ENCODE measurements at regions not wholly inside any gene's neighbourhood (a gene's known extent, or its start where the extent isn't known, plus 50 kb on each side); places are given as distances from the start of the nearest gene placed in this dataset.

DNA sequence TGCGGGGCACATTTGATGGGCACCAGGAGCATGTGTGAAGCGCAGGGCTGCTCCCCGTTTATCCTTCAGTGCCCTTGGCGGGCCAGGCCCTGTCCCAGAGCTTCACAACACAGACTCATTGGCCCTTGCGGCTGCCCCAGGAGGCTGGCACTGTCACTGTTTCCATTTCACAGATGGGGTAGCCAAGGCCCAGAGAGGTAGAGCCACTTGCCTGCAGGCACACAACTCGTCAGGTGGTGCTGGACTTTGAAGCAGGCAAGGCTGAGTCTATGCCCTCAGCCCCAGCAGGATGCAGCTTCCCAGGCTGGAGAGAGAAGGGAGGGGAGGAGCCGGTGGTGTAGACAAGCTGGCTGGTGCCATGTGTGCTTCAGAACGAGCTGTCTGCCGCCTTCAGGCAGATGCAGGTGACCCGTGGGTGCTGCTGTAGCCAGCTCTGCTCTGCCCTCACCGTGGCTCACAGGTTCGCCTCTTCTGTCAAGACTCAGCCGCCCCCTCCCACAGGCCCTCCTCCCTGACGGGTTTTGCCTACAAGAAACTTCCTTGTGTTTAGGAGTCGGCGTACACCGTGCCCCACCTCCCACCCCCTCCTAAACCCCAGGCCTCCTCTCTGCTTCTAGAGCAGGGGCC, 232.3 kb upstream of the CIBAR2 start:
- H3K27ac ChIP-seq = no peak overlapping the region
- TF ChIP-seq, protein P1, sequence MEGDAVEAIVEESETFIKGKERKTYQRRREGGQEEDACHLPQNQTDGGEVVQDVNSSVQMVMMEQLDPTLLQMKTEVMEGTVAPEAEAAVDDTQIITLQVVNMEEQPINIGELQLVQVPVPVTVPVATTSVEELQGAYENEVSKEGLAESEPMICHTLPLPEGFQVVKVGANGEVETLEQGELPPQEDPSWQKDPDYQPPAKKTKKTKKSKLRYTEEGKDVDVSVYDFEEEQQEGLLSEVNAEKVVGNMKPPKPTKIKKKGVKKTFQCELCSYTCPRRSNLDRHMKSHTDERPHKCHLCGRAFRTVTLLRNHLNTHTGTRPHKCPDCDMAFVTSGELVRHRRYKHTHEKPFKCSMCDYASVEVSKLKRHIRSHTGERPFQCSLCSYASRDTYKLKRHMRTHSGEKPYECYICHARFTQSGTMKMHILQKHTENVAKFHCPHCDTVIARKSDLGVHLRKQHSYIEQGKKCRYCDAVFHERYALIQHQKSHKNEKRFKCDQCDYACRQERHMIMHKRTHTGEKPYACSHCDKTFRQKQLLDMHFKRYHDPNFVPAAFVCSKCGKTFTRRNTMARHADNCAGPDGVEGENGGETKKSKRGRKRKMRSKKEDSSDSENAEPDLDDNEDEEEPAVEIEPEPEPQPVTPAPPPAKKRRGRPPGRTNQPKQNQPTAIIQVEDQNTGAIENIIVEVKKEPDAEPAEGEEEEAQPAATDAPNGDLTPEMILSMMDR (IDR thresholded peaks at IDR 0.05) = no peak
- no peaks in the 10 kb centered on the region for H3K36me3 ChIP-seq
- no peak overlapping the region for H3K4me3 ChIP-seq (ENCODE audit: low read depth in 1 of 2, low read length in 1 of 2)
- no peaks in the 10 kb centered on the region for H3K4me1 ChIP-seq (ENCODE audit: control insufficient read depth in 1 of 2, insufficient read depth in 1 of 2, low read depth in 1 of 2, low read length in 1 of 2)
- no peaks in the 10 kb centered on the region for H3K27me3 ChIP-seq
- H3K9me3 ChIP-seq = no peaks in the 10 kb centered on the region

DNA sequence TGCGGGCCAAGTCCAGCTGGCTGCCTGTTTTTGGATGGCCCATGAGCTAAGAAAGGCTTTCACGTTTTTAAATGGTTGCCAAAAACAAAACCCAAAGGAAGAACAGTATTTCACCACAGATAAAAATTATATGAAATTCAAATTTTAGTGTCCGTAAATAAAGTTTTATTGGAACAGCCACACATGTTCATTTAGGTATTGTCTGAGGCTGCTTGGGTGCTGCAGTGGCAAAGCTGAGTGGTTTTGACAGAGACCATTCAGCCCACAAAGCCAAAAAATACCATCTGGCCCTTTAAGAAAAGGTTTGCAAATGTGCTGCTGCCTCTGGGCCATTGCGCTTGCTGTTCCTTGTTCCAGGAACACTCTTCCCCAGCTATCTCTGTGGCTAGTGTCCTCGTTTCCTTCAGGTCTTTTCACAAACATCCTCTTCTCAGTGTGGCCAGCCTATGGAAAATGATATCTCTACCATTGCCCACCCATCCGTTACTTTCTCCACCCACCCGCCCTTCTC, 232.9 kb upstream of the CIBAR2 start:
- Histone ChIP-seq H3K36me3 (no peaks in the 10 kb centered on the region), H3K4me1 (ENCODE audit: control insufficient read depth in 1 of 2, insufficient read depth in 1 of 2, low read depth in 1 of 2, low read length in 1 of 2) (no peaks in the 10 kb centered on the region), H3K27ac (no peak overlapping the region), H3K4me3 (ENCODE audit: low read depth in 1 of 2, low read length in 1 of 2) (no peak overlapping the region), H3K9me3 (no peaks in the 10 kb centered on the region), H3K27me3 (no peaks in the 10 kb centered on the region)
- TF ChIP-seq, protein P1 (IDR thresholded peaks at IDR 0.05) = no peak

DNA sequence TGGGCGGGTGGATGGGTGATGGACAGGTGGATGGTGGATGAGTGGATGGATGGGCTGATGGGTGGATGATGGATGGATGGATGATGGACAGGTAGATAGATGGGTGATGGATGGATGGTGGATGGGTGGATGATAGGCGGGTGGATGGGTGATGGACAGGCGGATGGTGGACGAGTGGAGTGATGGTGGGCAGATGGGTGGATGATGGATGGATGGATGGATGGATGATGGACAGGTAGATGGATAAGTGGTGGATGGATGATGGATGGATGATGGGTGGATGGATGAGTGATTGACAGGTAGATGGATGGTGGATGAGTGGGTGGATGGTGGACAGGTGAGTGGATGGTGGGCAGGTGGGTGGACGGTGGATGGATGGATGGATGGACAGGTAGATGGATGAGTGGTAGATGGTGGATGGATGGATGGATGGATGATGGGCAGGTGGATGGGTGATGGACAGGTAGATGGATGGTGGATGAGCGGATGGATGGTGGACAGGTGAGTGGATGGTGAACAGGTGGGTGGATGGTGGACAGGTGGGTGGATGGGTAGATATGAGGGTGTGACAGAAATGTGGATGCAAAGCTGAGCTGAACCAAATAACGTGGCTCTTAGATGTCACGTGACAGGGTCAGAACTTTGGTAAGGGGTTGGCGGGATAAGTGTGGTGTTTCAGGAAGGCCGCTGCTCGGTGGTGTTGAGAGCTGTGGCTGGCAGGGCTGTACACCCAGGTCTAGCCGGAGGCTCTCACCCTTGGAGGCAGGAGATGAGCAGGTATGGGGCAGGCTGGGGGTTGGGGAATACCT, 234.3 kb upstream of the CIBAR2 start:
- Histone ChIP-seq H3K9me3 (no peaks in the 10 kb centered on the region), H3K27me3 (no peaks in the 10 kb centered on the region)

DNA sequence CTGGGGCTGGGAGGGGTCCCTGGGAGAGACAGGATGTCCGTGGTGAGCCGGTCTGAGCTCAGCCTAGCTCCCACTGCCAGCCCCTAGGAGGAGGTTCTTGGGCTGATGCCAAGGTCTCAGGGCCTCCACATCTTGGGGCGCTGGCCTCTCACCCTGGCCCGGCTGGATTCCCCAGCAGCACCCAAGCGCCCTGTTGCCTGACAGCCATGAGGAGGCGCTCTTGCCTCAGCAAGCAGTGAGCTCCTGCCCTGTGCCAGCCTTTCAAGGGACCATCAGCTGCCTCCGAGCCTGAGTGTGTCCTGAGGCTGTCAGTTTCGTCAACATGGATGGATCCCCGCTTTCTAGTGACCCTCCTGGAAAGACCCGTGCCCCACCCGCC, 234.9 kb upstream of the CIBAR2 start:
- Histone ChIP-seq H3K4me3 (ENCODE audit: low read depth in 1 of 2, low read length in 1 of 2) (no peak overlapping the region), H3K9me3 (no peaks in the 10 kb centered on the region), H3K36me3 (no peaks in the 10 kb centered on the region), H3K4me1 (ENCODE audit: control insufficient read depth in 1 of 2, insufficient read depth in 1 of 2, low read depth in 1 of 2, low read length in 1 of 2) (no peaks in the 10 kb centered on the region), H3K27ac (no peak overlapping the region), H3K27me3 (no peaks in the 10 kb centered on the region)
- TF ChIP-seq, protein P1 (IDR thresholded peaks at IDR 0.05) = no peak

More for the DNA sequence above, 234.3 kb upstream of the CIBAR2 start:
- Histone ChIP-seq H3K4me1 (ENCODE audit: control insufficient read depth in 1 of 2, insufficient read depth in 1 of 2, low read depth in 1 of 2, low read length in 1 of 2) (no peaks in the 10 kb centered on the region), H3K27ac (no peak overlapping the region), H3K4me3 (ENCODE audit: low read depth in 1 of 2, low read length in 1 of 2) (no peak overlapping the region), H3K36me3 (no peaks in the 10 kb centered on the region)
- TF ChIP-seq, protein P1 (IDR thresholded peaks at IDR 0.05) = no peak

DNA sequence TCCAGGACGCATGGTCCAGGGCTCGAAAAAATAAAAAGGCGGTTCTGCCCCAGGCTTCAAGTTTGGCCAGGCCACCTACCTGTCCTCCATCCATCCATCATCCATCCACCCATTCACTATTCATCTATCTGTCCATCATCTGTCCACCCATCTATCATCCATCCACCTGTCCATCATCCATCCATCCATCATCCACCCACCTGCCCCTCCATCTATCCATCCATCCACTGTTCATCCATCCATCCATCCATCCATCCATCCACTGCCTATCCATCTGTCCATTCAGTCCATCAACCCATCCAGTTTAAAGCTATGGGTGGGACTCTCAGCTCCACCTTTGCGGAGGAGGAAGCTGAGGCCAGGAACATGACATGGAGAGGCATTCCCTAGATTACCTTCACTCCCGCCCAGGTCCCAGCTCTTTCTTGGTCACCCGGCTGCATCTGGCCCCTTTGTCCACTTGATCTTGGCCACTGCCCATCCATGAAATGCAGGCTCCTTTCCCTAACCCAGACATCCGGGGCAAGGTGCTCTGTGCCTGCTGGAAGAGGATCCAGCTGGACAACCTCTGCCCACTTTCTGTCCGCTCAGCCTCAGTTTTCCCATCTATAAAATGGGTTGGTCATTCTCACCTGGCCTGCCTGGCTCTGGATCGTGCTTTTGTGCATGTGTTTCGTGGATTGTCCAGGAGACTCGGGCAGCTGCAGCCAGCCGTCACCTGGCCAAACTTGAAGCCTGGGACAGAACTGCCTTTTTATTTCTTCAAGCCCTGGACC, 236.0 kb upstream of the CIBAR2 start:
- H3K27me3 ChIP-seq = peaks cover 4% of the 10 kb centered on the region
- no peaks in the 10 kb centered on the region for H3K36me3 ChIP-seq
- TF ChIP-seq, protein P1 (IDR thresholded peaks at IDR 0.05) = no peak
- no peaks in the 10 kb centered on the region for H3K4me1 ChIP-seq (ENCODE audit: control insufficient read depth in 1 of 2, insufficient read depth in 1 of 2, low read depth in 1 of 2, low read length in 1 of 2)
- no peak overlapping the region for H3K27ac ChIP-seq
- no peak overlapping the region for H3K4me3 ChIP-seq (ENCODE audit: low read depth in 1 of 2, low read length in 1 of 2)
- no peaks in the 10 kb centered on the region for H3K9me3 ChIP-seq
